Trophoblast cell (in vitro differentiated cells and primary cell): ENCODE measurements at regions not wholly inside any gene's neighbourhood (a gene's known extent, or its start where the extent isn't known, plus 50 kb on each side); places are given as distances from the start of the nearest gene placed in this dataset.

ENCODE experiments used
- DNase-seq, 2 donors: peaks; one replicate each; pipeline ENCODE4 v3.0.0-alpha.2; 2016
- H2AFZ ChIP-seq: 2 replicates; pipeline ENCODE4 v1.6.1; 2013; ENCODE audit warnings: low read length, moderate library complexity, mild to moderate bottlenecking; ENCODE audit not compliant: insufficient read depth, poor library complexity
- H2AK5ac ChIP-seq: 2 replicates; pipeline ENCODE4 v1.6.1; 2013; ENCODE audit warnings: mild to moderate bottlenecking, low read length
- H2BK120ac ChIP-seq: 2 replicates; pipeline ENCODE4 v1.6.1; 2013; ENCODE audit warnings: low read length, mild to moderate bottlenecking, moderate library complexity; ENCODE audit not compliant: insufficient read depth, poor library complexity
- H2BK12ac ChIP-seq: 2 replicates; pipeline ENCODE4 v1.6.1; 2013; ENCODE audit warnings: mild to moderate bottlenecking, low read length, moderate library complexity
- H2BK5ac ChIP-seq: 2 replicates; pipeline ENCODE4 v1.6.1; 2013; ENCODE audit warnings: low read length, low read depth, moderate library complexity, mild to moderate bottlenecking; ENCODE audit not compliant: poor library complexity
- H3K14ac ChIP-seq: 2 replicates; pipeline ENCODE4 v1.6.1; 2013; ENCODE audit warnings: mild to moderate bottlenecking, low read length
- H3K18ac ChIP-seq: 2 replicates; pipeline ENCODE4 v1.6.1; 2013; ENCODE audit warnings: mild to moderate bottlenecking, low read length
- H3K23ac ChIP-seq: 2 replicates; pipeline ENCODE4 v1.6.1; 2013; ENCODE audit warnings: low read length
- H3K27ac ChIP-seq: 2 replicates; pipeline ENCODE4 v1.5.1; 2013; ENCODE audit warnings: low read depth, mild to moderate bottlenecking, inconsistent platforms, low read length, moderate library complexity
- H3K27me3 ChIP-seq: 2 replicates; pipeline ENCODE4 v1.6.1; 2013; ENCODE audit warnings: inconsistent platforms, mild to moderate bottlenecking, low read length, moderate library complexity; ENCODE audit not compliant: insufficient read depth
- H3K36me3 ChIP-seq, 2 experiments: 1 replicate in 1 of 2; 2 replicates in 1 of 2; pipeline ENCODE4 v1.6.1; 2013; ENCODE audit warnings: low read length in 2 of 2, mild to moderate bottlenecking in 2 of 2, moderate library complexity in 1 of 2; ENCODE audit not compliant: insufficient read depth in 2 of 2, control insufficient read depth in 1 of 2
- H3K4ac ChIP-seq: 2 replicates; pipeline ENCODE4 v1.6.1; 2013; ENCODE audit warnings: low read depth, mild to moderate bottlenecking, low read length, moderate library complexity
- H3K4me1 ChIP-seq, 2 experiments: 1 replicate in 1 of 2; 2 replicates in 1 of 2; pipeline ENCODE4 v1.6.1; 2013; ENCODE audit warnings: low read length in 2 of 2, mild to moderate bottlenecking in 2 of 2, moderate library complexity in 1 of 2; ENCODE audit not compliant: insufficient read depth in 2 of 2, control insufficient read depth in 1 of 2
- H3K4me2 ChIP-seq: 2 replicates; pipeline ENCODE4 v1.6.1; 2013; ENCODE audit warnings: inconsistent platforms, mild to moderate bottlenecking, low read length, moderate library complexity
- H3K4me3 ChIP-seq: 2 replicates; pipeline ENCODE4 v1.5.1; 2013; ENCODE audit warnings: mild to moderate bottlenecking, low read depth, low read length, inconsistent platforms
- H3K79me1 ChIP-seq: one replicate; pipeline ENCODE4 v1.6.1; 2013; ENCODE audit warnings: low read length
- H3K79me2 ChIP-seq: 2 replicates; pipeline ENCODE4 v1.6.1; 2013; ENCODE audit warnings: low read length, mild to moderate bottlenecking; ENCODE audit not compliant: control insufficient read depth, insufficient read depth, poor library complexity
- H3K9ac ChIP-seq: 2 replicates; pipeline ENCODE4 v1.6.1; 2013; ENCODE audit warnings: mild to moderate bottlenecking, low read length
- H3K9me3 ChIP-seq: 2 replicates; pipeline ENCODE4 v1.6.1; 2013; ENCODE audit warnings: low read depth, mild to moderate bottlenecking, control low read depth, inconsistent platforms, low read length; ENCODE audit not compliant: insufficient read depth
- H4K12ac ChIP-seq: 2 replicates; pipeline ENCODE4 v1.6.1; 2013; ENCODE audit warnings: low read depth, mild to moderate bottlenecking, low read length, moderate library complexity
- H4K8ac ChIP-seq: 2 replicates; pipeline ENCODE4 v1.6.1; 2013; ENCODE audit warnings: low read depth, mild to moderate bottlenecking, low read length, moderate library complexity
- H4K91ac ChIP-seq: one replicate; pipeline ENCODE4 v1.6.1; 2013; ENCODE audit warnings: low read depth, mild to moderate bottlenecking, low read length, moderate library complexity
- WGBS: extraction: QIAGEN DNeasy Blood & Tissue Kit; methylation state at CpG from one replicate; pipeline ENCODE4 v1.1.7; 2013; ENCODE audit warnings: missing lambda C conversion rate; ENCODE audit not compliant: insufficient read length, insufficient coverage; ENCODE audit errors: extremely low coverage; 5-methylcytosine and 5-hydroxymethylcytosine counted together

- no CpG with 5 or more reads among the region's 1 CpG for WGBS
- Histone ChIP-seq H3K14ac (no peak overlapping the region), H2BK5ac (no peak overlapping the region), H4K91ac (no peak overlapping the region), H3K36me3 (no peaks in the 10 kb centered on the region), H3K18ac (no peak overlapping the region), H3K9me3 (peaks cover 2% of the 10 kb centered on the region), H3K27me3 (no peaks in the 10 kb centered on the region), H4K8ac (no peak overlapping the region), H2BK12ac (no peak overlapping the region), H3K4me1 (no peaks in the 10 kb centered on the region), H2AK5ac (no peak overlapping the region), H3K79me1 (no peaks in the 10 kb centered on the region), H2BK120ac (no peak overlapping the region), H4K12ac (no peak overlapping the region), H3K9ac (no peak overlapping the region), H2AFZ (no peak overlapping the region), H3K4ac (no peak overlapping the region), H3K4me2 (no peak overlapping the region), H3K79me2 (no peaks in the 10 kb centered on the region), H3K23ac (no peak overlapping the region), H3K4me3 (no peak overlapping the region), H3K27ac (no peak overlapping the region)
- no peak for DNase-seq
Observed at GRCh38 chr12:67854351-67854750, 134.9 kb upstream of the IFNG-AS1 start.

GRCh38 chr12:67855103-67855502 lies 134.1 kb upstream of the IFNG-AS1 start:
- no peak overlapping the region for H3K4me3 ChIP-seq
- no peak overlapping the region for H2AK5ac ChIP-seq
- no peak overlapping the region for H3K4ac ChIP-seq
- H3K36me3 ChIP-seq, result no peaks in the 10 kb centered on the region
- no peak overlapping the region for H4K12ac ChIP-seq
- H3K14ac ChIP-seq, result no peak overlapping the region
- H3K79me1 ChIP-seq, result no peaks in the 10 kb centered on the region
- H3K23ac ChIP-seq, result no peak overlapping the region
- no peak overlapping the region for H4K91ac ChIP-seq
- no peaks in the 10 kb centered on the region for H3K4me1 ChIP-seq
- H2AFZ ChIP-seq, result no peak overlapping the region
- H3K9ac ChIP-seq, result no peak overlapping the region
- no peak overlapping the region for H2BK120ac ChIP-seq
- no peaks in the 10 kb centered on the region for H3K9me3 ChIP-seq
- no peak overlapping the region for H3K27ac ChIP-seq
- H3K18ac ChIP-seq, result no peak overlapping the region
- no peak for DNase-seq
- H3K27me3 ChIP-seq, result no peaks in the 10 kb centered on the region
- H3K79me2 ChIP-seq, result no peaks in the 10 kb centered on the region
- no peak overlapping the region for H2BK5ac ChIP-seq
- no peak overlapping the region for H3K4me2 ChIP-seq
- H4K8ac ChIP-seq, result no peak overlapping the region
- H2BK12ac ChIP-seq, result no peak overlapping the region

GRCh38 chr12:67871231-67871630 lies 118.0 kb upstream of the IFNG-AS1 start:
- Histone ChIP-seq H3K27ac (no peak overlapping the region), H3K79me2 (no peaks in the 10 kb centered on the region), H2BK120ac (no peak overlapping the region), H3K4me3 (no peak overlapping the region), H3K23ac (no peak overlapping the region), H2AFZ (no peak overlapping the region), H4K12ac (no peak overlapping the region), H3K36me3 (no peaks in the 10 kb centered on the region), H3K18ac (no peak overlapping the region), H3K4me1 (no peaks in the 10 kb centered on the region), H3K9ac (no peak overlapping the region), H2BK12ac (no peak overlapping the region), H3K14ac (no peak overlapping the region), H2AK5ac (no peak overlapping the region), H3K4me2 (no peak overlapping the region), H4K91ac (no peak overlapping the region), H3K9me3 (no peaks in the 10 kb centered on the region), H3K79me1 (no peaks in the 10 kb centered on the region), H3K27me3 (no peaks in the 10 kb centered on the region), H3K4ac (no peak overlapping the region), H2BK5ac (no peak overlapping the region), H4K8ac (no peak overlapping the region)
- DNase-seq, result no peak
- no CpG with 5 or more reads among the region's 4 CpGs for WGBS

- H3K27me3 ChIP-seq, result no peaks in the 10 kb centered on the region
- H3K4me3 ChIP-seq, result no peak overlapping the region
- no peaks in the 10 kb centered on the region for H3K4me1 ChIP-seq
- H4K8ac ChIP-seq, result no peak overlapping the region
- no peaks in the 10 kb centered on the region for H3K36me3 ChIP-seq
- no peaks in the 10 kb centered on the region for H3K79me1 ChIP-seq
- H3K23ac ChIP-seq, result no peak overlapping the region
- H3K14ac ChIP-seq, result no peak overlapping the region
- H3K9ac ChIP-seq, result no peak overlapping the region
- H2BK12ac ChIP-seq, result no peak overlapping the region
- no peak overlapping the region for H3K4ac ChIP-seq
- H3K4me2 ChIP-seq, result no peak overlapping the region
- H2BK120ac ChIP-seq, result no peak overlapping the region
- no peak overlapping the region for H4K12ac ChIP-seq
- no CpG with 5 or more reads among the region's 1 CpG for WGBS
- H2BK5ac ChIP-seq, result no peak overlapping the region
- no peak overlapping the region for H3K27ac ChIP-seq
- no peak overlapping the region for H3K18ac ChIP-seq
- H3K79me2 ChIP-seq, result no peaks in the 10 kb centered on the region
- no peak overlapping the region for H4K91ac ChIP-seq
- no peak overlapping the region for H2AK5ac ChIP-seq
- no peak overlapping the region for H2AFZ ChIP-seq
- H3K9me3 ChIP-seq, result no peaks in the 10 kb centered on the region
- DNase-seq, result no peak
Observed at GRCh38 chr12:67873355-67873754, 115.9 kb upstream of the IFNG-AS1 start.
